ENCODE measurements at regions not wholly inside any gene's neighbourhood (a gene's known extent, or its start where the extent isn't known, plus 50 kb on each side); places are given as distances from the start of the nearest gene placed in this dataset.

GRCh38 chr20:43363506-43363905, 94.2 kb upstream of the SRSF6 start:
- Histone ChIP-seq H3K79me2 (ENCODE audit: control insufficient read depth, insufficient read depth, low read length) (no peaks in the 10 kb centered on the region), H3K27ac (ENCODE audit: control insufficient read depth, insufficient read depth) (no peak overlapping the region), H3K27me3 (replicated peaks in 1 of 2; ENCODE audit: control insufficient read depth in 2 of 2, insufficient read depth in 2 of 2, low read length in 1 of 2) (peaks cover 0 to 4% of the 10 kb centered on the region in 2 experiments; a peak in 1 of 4 replicates), H3K9ac (ENCODE audit: control insufficient read depth, insufficient read depth, low read length) (no peak overlapping the region), H2AFZ (ENCODE audit: control insufficient read depth, low read depth, low read length) (no peak overlapping the region), H4K20me1 (ENCODE audit: control insufficient read depth, insufficient read depth) (no peaks in the 10 kb centered on the region), H3K9me3 (replicated peaks; ENCODE audit: control insufficient read depth, insufficient read depth, low read length) (no peaks in the 10 kb centered on the region), H3K36me3 (ENCODE audit: control insufficient read depth in 2 of 2, insufficient read depth in 2 of 2, low read length in 1 of 2) (no peaks in the 10 kb centered on the region), H3K4me2 (ENCODE audit: control insufficient read depth, insufficient read depth) (no peak overlapping the region), H3K4me3 (no peak overlapping the region), H3K4me1 (ENCODE audit: control insufficient read depth, insufficient read depth, low read length) (no peaks in the 10 kb centered on the region)
- in situ Hi-C loops (cut with MboI) (no loop called here), intact Hi-C loops (cut with micrococcal nuclease; ENCODE audit: unreplicated experiment) (no loop called here)
- TF ChIP-seq, protein P1, sequence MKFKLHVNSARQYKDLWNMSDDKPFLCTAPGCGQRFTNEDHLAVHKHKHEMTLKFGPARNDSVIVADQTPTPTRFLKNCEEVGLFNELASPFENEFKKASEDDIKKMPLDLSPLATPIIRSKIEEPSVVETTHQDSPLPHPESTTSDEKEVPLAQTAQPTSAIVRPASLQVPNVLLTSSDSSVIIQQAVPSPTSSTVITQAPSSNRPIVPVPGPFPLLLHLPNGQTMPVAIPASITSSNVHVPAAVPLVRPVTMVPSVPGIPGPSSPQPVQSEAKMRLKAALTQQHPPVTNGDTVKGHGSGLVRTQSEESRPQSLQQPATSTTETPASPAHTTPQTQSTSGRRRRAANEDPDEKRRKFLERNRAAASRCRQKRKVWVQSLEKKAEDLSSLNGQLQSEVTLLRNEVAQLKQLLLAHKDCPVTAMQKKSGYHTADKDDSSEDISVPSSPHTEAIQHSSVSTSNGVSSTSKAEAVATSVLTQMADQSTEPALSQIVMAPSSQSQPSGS (IDR thresholded peaks at IDR 0.05; ENCODE audit: low read length) = no peak
- TF ChIP-seq MXI1 (IDR thresholded peaks at IDR 0.05; ENCODE audit: low read depth, low read length) = no peak
- TF ChIP-seq, protein P2, sequence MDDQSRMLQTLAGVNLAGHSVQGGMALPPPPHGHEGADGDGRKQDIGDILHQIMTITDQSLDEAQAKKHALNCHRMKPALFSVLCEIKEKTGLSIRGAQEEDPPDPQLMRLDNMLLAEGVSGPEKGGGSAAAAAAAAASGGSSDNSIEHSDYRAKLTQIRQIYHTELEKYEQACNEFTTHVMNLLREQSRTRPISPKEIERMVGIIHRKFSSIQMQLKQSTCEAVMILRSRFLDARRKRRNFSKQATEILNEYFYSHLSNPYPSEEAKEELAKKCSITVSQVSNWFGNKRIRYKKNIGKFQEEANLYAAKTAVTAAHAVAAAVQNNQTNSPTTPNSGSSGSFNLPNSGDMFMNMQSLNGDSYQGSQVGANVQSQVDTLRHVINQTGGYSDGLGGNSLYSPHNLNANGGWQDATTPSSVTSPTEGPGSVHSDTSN (IDR thresholded peaks at IDR 0.05; ENCODE audit: insufficient replicate concordance, low read depth, low read length) = no peak
- no peak for TF ChIP-seq NFIC (IDR thresholded peaks at IDR 0.05; ENCODE audit: low read depth, low read length)
- no peak for TF ChIP-seq CREB1 (IDR thresholded peaks at IDR 0.05; ENCODE audit: low read depth)
- TF ChIP-seq ZNF24 (IDR thresholded peaks at IDR 0.05) = no peak
- TF ChIP-seq, protein P3, sequence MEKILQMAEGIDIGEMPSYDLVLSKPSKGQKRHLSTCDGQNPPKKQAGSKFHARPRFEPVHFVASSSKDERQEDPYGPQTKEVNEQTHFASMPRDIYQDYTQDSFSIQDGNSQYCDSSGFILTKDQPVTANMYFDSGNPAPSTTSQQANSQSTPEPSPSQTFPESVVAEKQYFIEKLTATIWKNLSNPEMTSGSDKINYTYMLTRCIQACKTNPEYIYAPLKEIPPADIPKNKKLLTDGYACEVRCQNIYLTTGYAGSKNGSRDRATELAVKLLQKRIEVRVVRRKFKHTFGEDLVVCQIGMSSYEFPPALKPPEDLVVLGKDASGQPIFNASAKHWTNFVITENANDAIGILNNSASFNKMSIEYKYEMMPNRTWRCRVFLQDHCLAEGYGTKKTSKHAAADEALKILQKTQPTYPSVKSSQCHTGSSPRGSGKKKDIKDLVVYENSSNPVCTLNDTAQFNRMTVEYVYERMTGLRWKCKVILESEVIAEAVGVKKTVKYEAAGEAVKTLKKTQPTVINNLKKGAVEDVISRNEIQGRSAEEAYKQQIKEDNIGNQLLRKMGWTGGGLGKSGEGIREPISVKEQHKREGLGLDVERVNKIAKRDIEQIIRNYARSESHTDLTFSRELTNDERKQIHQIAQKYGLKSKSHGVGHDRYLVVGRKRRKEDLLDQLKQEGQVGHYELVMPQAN (conservative IDR thresholded peaks at IDR 0.05) = no peak
- no peak for TF ChIP-seq CREM (IDR thresholded peaks at IDR 0.05; ENCODE audit: low read depth)
- TF ChIP-seq, protein P4, sequence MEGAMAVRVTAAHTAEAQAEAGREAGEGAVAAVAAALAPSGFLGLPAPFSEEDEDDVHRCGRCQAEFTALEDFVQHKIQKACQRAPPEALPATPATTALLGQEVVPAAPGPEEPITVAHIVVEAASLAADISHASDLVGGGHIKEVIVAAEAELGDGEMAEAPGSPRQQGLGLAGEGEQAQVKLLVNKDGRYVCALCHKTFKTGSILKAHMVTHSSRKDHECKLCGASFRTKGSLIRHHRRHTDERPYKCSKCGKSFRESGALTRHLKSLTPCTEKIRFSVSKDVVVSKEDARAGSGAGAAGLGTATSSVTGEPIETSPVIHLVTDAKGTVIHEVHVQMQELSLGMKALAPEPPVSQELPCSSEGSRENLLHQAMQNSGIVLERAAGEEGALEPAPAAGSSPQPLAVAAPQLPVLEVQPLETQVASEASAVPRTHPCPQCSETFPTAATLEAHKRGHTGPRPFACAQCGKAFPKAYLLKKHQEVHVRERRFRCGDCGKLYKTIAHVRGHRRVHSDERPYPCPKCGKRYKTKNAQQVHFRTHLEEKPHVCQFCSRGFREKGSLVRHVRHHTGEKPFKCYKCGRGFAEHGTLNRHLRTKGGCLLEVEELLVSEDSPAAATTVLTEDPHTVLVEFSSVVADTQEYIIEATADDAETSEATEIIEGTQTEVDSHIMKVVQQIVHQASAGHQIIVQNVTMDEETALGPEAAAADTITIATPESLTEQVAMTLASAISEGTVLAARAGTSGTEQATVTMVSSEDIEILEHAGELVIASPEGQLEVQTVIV (IDR thresholded peaks at IDR 0.05; ENCODE audit: borderline replicate concordance, partially characterized antibody) = no peak
- TF ChIP-seq RCOR1 (conservative IDR thresholded peaks at IDR 0.05; ENCODE audit: low read depth, low read length) = no peak
- TF ChIP-seq, protein P5, sequence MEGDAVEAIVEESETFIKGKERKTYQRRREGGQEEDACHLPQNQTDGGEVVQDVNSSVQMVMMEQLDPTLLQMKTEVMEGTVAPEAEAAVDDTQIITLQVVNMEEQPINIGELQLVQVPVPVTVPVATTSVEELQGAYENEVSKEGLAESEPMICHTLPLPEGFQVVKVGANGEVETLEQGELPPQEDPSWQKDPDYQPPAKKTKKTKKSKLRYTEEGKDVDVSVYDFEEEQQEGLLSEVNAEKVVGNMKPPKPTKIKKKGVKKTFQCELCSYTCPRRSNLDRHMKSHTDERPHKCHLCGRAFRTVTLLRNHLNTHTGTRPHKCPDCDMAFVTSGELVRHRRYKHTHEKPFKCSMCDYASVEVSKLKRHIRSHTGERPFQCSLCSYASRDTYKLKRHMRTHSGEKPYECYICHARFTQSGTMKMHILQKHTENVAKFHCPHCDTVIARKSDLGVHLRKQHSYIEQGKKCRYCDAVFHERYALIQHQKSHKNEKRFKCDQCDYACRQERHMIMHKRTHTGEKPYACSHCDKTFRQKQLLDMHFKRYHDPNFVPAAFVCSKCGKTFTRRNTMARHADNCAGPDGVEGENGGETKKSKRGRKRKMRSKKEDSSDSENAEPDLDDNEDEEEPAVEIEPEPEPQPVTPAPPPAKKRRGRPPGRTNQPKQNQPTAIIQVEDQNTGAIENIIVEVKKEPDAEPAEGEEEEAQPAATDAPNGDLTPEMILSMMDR (IDR thresholded peaks at IDR 0.05 in 2 of 3, conservative IDR thresholded peaks at IDR 0.05 in 1 of 3; ENCODE audit: control insufficient read depth in 2 of 3, extremely low read depth in 1 of 3, insufficient read depth in 1 of 3, low read depth in 3 of 3, low read length in 3 of 3) = no peak
- TF ChIP-seq FOXK2 (IDR thresholded peaks at IDR 0.05) = no peak
- no peak for TF ChIP-seq MAX (IDR thresholded peaks at IDR 0.05; ENCODE audit: low read depth, low read length)
- no peak for TF ChIP-seq SRF (IDR thresholded peaks at IDR 0.05; ENCODE audit: low read depth in 2 of 2, low read length in 2 of 2)
- TF ChIP-seq KAT2A (conservative IDR thresholded peaks at IDR 0.05; ENCODE audit: control insufficient read depth, low read depth, low read length) = no peak
- SMC1A ChIA-PET (ENCODE audit: uncharacterized antibody, unreplicated experiment) = no interaction called here
- BruUV-seq (replicated peaks) = no TSS peak
- RAD21 ChIA-PET (ENCODE audit: unreplicated experiment) = no interaction called here
- FAIRE-seq (no peak), ATAC-seq (no peak), DNase-seq (ENCODE audit: low read depth, low spot score) (no peak)
- CTCF ChIA-PET = no interaction called here
- 40% methylated on average over 13 of the region's 13 CpGs for WGBS (ENCODE audit: insufficient coverage, insufficient replicate concordance, low lambda C conversion rate, missing lambda C conversion rate)
- POLR2A ChIA-PET = no interaction called here

All from GM12878 (cell line).